Esophagus squamous epithelium (tissue), 5 donors: ENCODE measurements at regions not wholly inside any gene's neighbourhood (a gene's known extent, or its start where the extent isn't known, plus 50 kb on each side); places are given as distances from the start of the nearest gene placed in this dataset.

Experiments
- DNase-seq: peaks from one replicate; lab custom pipeline; 2025; lab: John Stamatoyannopoulos, UW
- H3K27ac ChIP-seq, 4 donors: fragments of 200-600 bp; sonication (generic); one replicate each; pipeline ENCODE4 v1.5.1; 2016 to 2019; ENCODE audit warnings: mild to moderate bottlenecking in 1 of 4
- H3K27me3 ChIP-seq, 4 donors: fragments of 200-600 bp; sonication (generic); 1 replicate in 3 of 4; 2 replicates in 1 of 4; pipeline versions ENCODE4 v1.5.1 to v1.6.0; 2017 to 2021; ENCODE audit warnings: antibody characterized with exemption in 1 of 4
- H3K36me3 ChIP-seq, 3 donors: fragments of 200-600 bp; sonication (generic); one replicate each; pipeline ENCODE4 v1.5.1; 2016 to 2019
- H3K4me1 ChIP-seq, 3 donors: fragments of 200-600 bp; sonication (generic); one replicate each; pipeline ENCODE4 v1.5.1; 2017 to 2019
- H3K4me3 ChIP-seq, 4 donors: fragments of 200-600 bp; sonication (generic); 1 replicate in 3 of 4; 2 replicates in 1 of 4; pipeline ENCODE4 v1.5.1; 2016 to 2019; ENCODE audit warnings: mild to moderate bottlenecking in 2 of 4, moderate library complexity in 1 of 4
- H3K9me3 ChIP-seq, 3 donors: fragments of 200-600 bp; sonication (generic); one replicate each; pipeline ENCODE4 v1.5.1; 2016 to 2019
- POLR2A ChIP-seq, 4 donors: fragments of 450-650 bp; IDR thresholded peaks; one replicate each; pipeline ENCODE4 v1.6.1; 2017; ENCODE audit warnings: antibody characterized with exemption in 4 of 4, mild to moderate bottlenecking in 4 of 4, moderate library complexity in 3 of 4
- WGBS, 2 donors: methylation state at CpG; one replicate each; pipeline ENCODE4 v1.1.5; 2018; 5-methylcytosine and 5-hydroxymethylcytosine counted together
- intact Hi-C: fragments of 100-400 bp; cut with DNase I; formaldehyde crosslinking; loops from one replicate; pipeline ENCODE4 v1.15.0; 2022
- TF ChIP-seq, protein P1 (sequence below), 6 experiments: fragments of 450-650 bp in 4 of 6; fragments of 200-600 bp in 2 of 6; sonication (generic) in 2 of 6; IDR thresholded peaks; one replicate each; pipeline ENCODE4 v1.5.1; 2016 to 2019; ENCODE audit warnings: antibody characterized with exemption in 6 of 6, mild to moderate bottlenecking in 4 of 6, moderate library complexity in 4 of 6
- donor health status: DM: yes; HTN: yes; CAD: no.

DNA sequence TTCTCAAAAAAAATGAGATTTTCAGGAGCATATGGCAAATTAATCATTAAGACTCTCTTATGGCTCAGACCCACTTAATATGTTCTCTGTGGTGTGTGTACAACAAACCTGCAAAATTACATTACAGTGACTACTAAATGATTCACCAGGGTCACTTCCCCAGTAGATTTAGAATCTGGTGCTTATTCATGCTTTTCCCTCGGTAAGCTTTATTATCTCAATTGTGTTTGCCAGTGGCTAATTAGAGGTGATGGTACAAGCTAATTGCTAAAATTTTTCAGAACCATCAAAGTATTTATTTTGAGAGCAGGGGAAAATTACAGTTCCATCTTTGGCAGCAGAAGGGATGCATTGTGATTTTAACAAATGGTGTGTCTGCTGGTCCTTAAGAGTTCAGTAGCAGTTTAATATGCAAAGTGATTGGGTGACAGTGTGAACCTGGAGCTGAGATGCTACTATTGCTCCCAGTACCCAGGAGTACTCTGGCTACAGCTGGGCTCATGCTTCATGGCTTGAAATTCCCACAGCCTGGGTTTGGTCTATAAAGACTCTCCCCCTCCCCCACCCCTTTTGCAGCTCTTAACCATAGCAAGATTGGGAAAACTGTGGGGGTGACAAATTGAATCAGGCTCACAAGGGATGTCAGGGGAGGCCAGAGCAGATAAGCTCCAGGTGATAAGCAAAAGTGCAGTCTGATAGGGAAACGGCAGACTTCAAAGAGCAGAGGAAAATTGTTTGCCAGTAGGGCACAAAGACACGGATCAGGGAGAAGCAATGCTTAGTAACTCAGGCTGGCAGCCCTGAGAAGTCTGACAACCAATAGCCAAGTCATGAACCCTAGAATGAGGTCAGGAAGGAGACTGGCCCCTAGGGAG is 92.8 kb upstream of the RAD23B start:
- Histone ChIP-seq H3K36me3 (no peaks in the 10 kb centered on the region), H3K4me1 (no peaks in the 10 kb centered on the region), H3K27ac (no peak overlapping the region), H3K27me3 (no peaks in the 10 kb centered on the region), H3K4me3 (no peak overlapping the region), H3K9me3 (no peaks in the 10 kb centered on the region)
- no peak for DNase-seq
- TF ChIP-seq POLR2A (IDR thresholded peaks at IDR 0.05), result no peak
- TF ChIP-seq, protein P1, sequence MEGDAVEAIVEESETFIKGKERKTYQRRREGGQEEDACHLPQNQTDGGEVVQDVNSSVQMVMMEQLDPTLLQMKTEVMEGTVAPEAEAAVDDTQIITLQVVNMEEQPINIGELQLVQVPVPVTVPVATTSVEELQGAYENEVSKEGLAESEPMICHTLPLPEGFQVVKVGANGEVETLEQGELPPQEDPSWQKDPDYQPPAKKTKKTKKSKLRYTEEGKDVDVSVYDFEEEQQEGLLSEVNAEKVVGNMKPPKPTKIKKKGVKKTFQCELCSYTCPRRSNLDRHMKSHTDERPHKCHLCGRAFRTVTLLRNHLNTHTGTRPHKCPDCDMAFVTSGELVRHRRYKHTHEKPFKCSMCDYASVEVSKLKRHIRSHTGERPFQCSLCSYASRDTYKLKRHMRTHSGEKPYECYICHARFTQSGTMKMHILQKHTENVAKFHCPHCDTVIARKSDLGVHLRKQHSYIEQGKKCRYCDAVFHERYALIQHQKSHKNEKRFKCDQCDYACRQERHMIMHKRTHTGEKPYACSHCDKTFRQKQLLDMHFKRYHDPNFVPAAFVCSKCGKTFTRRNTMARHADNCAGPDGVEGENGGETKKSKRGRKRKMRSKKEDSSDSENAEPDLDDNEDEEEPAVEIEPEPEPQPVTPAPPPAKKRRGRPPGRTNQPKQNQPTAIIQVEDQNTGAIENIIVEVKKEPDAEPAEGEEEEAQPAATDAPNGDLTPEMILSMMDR (IDR thresholded peaks at IDR 0.05), result no peak
- WGBS, 2 donors, result 16 to 37% methylated on average over 3 of the region's 3 CpGs
- intact Hi-C loops, result no loop called here

DNA sequence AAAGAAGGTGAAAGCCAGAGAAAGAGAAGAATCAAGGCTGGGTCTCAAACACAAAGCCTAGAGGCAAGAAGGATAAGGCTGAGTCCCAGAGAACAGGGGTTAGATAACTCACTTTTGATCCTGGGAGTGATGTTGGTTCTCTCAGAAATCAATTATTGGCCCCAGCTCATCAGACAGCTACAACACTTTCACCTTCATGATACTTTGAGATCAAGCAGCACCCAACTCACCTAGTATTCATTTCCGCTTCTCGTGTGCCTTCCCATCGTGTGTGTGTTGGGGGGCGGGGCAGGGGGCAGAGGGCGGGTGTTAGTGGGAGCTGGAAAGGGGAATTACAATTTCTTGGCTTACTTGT is 92.2 kb upstream of the RAD23B start:
- TF ChIP-seq, protein P1 (IDR thresholded peaks at IDR 0.05), result no peak
- no peak for TF ChIP-seq POLR2A (IDR thresholded peaks at IDR 0.05)
- Histone ChIP-seq H3K27ac (no peak overlapping the region), H3K27me3 (no peaks in the 10 kb centered on the region), H3K36me3 (no peaks in the 10 kb centered on the region), H3K9me3 (no peaks in the 10 kb centered on the region), H3K4me3 (no peak overlapping the region), H3K4me1 (no peaks in the 10 kb centered on the region)
- intact Hi-C loops, result no loop called here
- 100% methylated on average over 2 of the region's 5 CpGs for WGBS, 2 donors
- DNase-seq, result no peak

DNA sequence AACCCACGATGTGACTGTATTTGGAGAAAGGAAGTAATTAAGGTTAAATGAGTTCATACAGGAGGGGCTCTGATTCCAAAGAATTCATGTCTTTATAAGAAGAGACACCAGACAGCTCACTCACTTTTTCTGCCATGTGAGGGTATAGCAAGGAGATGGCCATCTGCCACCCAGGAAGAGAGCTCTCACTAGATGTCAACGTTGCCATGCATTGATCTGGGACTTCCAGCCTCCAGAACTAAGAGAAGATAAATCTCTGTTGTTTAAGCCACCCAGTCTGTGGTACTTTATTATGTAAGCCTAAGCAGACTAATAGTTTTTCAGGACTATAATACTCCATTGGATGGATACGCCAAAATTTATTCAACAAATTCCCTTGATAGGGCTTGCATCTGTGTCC is 89.8 kb upstream of the RAD23B start:
- no peaks in the 10 kb centered on the region for H3K36me3 ChIP-seq
- H3K27ac ChIP-seq, result no peak overlapping the region
- intact Hi-C loops, result no loop called here
- no peaks in the 10 kb centered on the region for H3K27me3 ChIP-seq
- 66 to 70% methylated on average over 3 of the region's 3 CpGs for WGBS, 2 donors
- H3K9me3 ChIP-seq, result no peaks in the 10 kb centered on the region
- no peaks in the 10 kb centered on the region for H3K4me1 ChIP-seq
- H3K4me3 ChIP-seq, result no peak overlapping the region
- DNase-seq, result no peak
- no peak for TF ChIP-seq POLR2A (IDR thresholded peaks at IDR 0.05)
- TF ChIP-seq, protein P1 (IDR thresholded peaks at IDR 0.05), result no peak

DNA sequence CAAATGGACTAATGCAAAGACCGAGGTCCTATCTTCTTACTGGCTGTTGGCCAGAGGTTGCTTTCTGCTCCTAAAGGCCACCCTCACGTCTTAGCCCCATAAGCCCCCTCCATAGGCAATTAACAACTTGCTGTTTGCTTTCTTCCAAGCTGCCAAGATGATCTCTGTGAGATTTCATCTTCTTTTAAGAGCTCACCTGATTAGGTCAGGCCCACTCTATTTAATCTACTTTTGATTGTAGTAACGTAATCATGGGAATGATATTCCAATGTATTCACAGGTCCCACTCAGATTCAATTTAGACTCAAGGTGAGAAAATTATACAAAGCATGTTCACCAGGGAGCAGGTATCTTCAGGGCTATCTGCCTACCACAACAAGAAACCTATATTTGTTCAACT is 84.4 kb upstream of the RAD23B start:
- no peak for TF ChIP-seq POLR2A (IDR thresholded peaks at IDR 0.05)
- TF ChIP-seq, protein P1 (IDR thresholded peaks at IDR 0.05), result no peak
- no peaks in the 10 kb centered on the region for H3K4me1 ChIP-seq
- H3K27ac ChIP-seq, result no peak overlapping the region
- intact Hi-C loops, result no loop called here
- no peaks in the 10 kb centered on the region for H3K9me3 ChIP-seq
- H3K4me3 ChIP-seq, result no peak overlapping the region
- no peaks in the 10 kb centered on the region for H3K27me3 ChIP-seq
- no peaks in the 10 kb centered on the region for H3K36me3 ChIP-seq
- WGBS, 2 donors, result 59 to 85% methylated on average over 3 of the region's 3 CpGs
- DNase-seq, result no peak

DNA sequence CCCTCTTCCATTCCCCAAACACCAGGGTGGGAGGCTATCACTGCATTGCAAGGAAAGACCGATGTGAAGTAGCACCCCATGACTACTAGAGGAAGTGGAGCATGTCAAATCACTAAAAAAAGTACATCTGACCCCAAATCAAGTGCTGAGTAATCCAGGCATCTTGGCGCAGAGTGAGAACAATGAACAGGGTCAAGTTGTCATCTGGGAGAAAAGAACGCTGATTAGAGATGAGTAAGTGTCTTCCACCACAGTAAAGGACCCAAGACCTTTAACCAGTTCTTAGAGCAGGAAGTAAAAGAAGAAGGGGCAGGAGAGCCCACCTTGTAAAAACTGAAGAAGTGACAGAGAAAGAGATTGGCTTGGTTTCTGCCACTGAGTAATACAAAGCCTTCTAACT is 75.0 kb upstream of the RAD23B start:
- WGBS, 2 donors, result 60 to 68% methylated on average over 3 of the region's 3 CpGs
- Histone ChIP-seq H3K36me3 (no peaks in the 10 kb centered on the region), H3K4me3 (no peak overlapping the region)

More for the DNA sequence above, 75.0 kb upstream of the RAD23B start:
- no peak for DNase-seq
- intact Hi-C loops, result no loop called here
- Histone ChIP-seq H3K27ac (no peak overlapping the region), H3K9me3 (no peaks in the 10 kb centered on the region), H3K4me1 (peaks cover 0 to 2% (median 0%) of the 10 kb centered on the region in 3 donors), H3K27me3 (no peaks in the 10 kb centered on the region)
- TF ChIP-seq, protein P1 (IDR thresholded peaks at IDR 0.05), result no peak
- TF ChIP-seq POLR2A (IDR thresholded peaks at IDR 0.05), result no peak
